ENCODE measurements at regions not wholly inside any gene's neighbourhood (a gene's known extent, or its start where the extent isn't known, plus 50 kb on each side); places are given as distances from the start of the nearest gene placed in this dataset.

DNA sequence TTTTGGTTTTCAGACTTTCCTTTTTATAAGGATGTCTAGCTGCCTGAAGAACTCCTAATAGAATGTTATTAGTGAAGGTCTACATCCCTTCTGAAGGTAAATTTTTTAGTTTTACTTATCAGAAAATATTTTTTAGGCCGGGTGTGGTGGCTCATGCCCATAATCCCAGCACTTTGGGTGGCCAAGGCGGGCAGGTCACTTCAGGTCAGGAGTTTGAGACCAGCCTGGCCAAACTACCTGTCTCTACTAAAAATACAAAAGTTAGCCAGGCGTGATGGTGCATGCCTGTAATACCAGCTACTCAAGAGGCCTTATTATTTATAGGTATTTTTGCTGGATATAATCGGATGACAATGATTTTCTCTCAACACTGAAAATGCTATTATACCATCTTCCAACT lies 181.9 kb upstream of the KCNK2 start:
- DNase-seq (ENCODE audit: low spot score): no peak
- Mint-ChIP-seq H3K4me3 (no peak overlapping the region), H3K4me1 (ENCODE audit: low read depth in 2 of 2) (no peaks in the 10 kb centered on the region), H3K9me3 (peaks cover 4% of the 10 kb centered on the region), H3K36me3 (no peaks in the 10 kb centered on the region), H3K27ac (no peak overlapping the region), H3K27me3 (no peaks in the 10 kb centered on the region)
- ATAC-seq: no peak

DNA sequence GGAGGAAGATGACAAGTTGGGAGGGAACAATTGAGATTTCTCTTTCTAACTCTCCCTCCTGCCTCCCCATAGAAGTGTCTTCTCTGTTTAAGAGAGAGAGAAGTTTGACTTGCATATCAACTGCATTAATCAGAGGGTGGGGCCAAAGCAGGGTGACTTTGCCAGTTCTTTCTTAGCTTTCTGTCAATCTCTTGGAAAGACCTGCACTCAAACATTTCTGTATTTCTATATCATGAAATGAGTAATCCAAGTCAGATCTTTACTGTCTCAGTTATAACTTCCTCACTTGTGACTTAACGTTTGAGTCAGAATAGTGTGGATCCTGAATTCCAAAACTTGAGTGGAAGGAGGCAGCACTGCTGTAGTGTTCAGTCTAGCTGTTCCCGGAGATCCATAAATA lies 180.8 kb upstream of the KCNK2 start:
- DNase-seq (ENCODE audit: low spot score) (no peak), ATAC-seq (no peak)
- Mint-ChIP-seq H3K27me3 (no peaks in the 10 kb centered on the region), H3K27ac (no peak overlapping the region), H3K9me3 (no peaks in the 10 kb centered on the region), H3K4me1 (ENCODE audit: low read depth in 2 of 2) (no peaks in the 10 kb centered on the region), H3K4me3 (no peak overlapping the region), H3K36me3 (no peaks in the 10 kb centered on the region)

DNA sequence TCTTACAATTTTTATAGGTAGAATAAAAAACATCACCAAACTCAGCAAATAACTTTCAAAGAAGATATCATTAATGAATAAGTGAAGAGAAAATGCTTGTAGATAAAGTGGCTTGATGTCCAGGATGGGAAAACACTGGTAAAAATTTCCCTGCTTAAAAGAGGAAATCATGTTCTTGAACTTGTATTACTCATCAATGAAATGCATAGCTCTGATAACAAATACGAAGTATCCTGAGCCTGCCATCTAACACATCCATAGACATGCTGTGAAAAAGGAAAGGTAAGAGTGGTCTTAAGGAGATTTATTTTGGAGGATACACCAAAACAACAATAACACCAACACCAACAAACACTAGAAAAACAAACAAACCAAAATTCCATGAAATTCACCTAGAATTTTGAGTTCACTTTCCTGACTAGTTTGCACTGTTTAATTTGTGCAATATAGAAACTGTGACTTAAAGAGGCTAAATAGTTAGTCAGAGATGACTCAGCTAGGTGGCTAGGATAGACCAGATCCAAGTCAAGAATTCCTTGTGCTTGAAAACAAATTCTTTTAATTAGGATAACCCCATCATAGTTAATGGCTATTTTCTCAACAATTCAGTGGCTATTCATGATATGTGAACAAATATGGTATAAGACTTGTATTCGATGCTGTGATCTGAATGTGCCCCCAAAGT lies 179.8 kb upstream of the KCNK2 start:
- Mint-ChIP-seq H3K27ac (no peak overlapping the region), H3K4me1 (ENCODE audit: low read depth in 2 of 2) (no peaks in the 10 kb centered on the region), H3K27me3 (no peaks in the 10 kb centered on the region), H3K4me3 (no peak overlapping the region), H3K36me3 (no peaks in the 10 kb centered on the region), H3K9me3 (peaks cover 5% of the 10 kb centered on the region)
- DNase-seq (ENCODE audit: low spot score): no peak
- no peak for ATAC-seq

DNA sequence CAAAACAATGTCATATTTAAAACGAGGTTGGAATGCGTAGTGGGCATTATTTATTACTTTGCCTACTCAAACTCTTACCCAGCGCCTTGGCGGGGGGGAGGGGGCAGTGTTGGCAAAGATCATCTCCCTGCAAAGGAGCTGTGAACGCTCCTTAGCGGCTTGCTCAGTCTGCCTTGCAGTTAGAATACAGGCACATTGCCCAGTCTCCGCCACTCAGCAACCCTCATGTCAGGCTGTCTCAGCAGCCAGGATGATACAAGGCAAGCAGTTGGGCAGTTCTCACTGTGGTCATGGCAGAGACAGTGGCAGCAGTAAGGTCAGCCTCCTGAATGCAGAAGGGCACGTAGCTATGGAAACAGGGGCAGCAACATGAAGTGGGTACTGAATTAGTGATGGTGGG lies 170.4 kb upstream of the KCNK2 start:
- peaks cover 7% of the 10 kb centered on the region for H3K9me3 Mint-ChIP-seq
- no peak overlapping the region for H3K4me3 Mint-ChIP-seq
- H3K4me1 Mint-ChIP-seq (ENCODE audit: low read depth in 2 of 2): no peaks in the 10 kb centered on the region
- no peaks in the 10 kb centered on the region for H3K36me3 Mint-ChIP-seq
- no peaks in the 10 kb centered on the region for H3K27me3 Mint-ChIP-seq
- ATAC-seq (no peak), DNase-seq (ENCODE audit: low spot score) (no peak)
- no peak overlapping the region for H3K27ac Mint-ChIP-seq

DNA sequence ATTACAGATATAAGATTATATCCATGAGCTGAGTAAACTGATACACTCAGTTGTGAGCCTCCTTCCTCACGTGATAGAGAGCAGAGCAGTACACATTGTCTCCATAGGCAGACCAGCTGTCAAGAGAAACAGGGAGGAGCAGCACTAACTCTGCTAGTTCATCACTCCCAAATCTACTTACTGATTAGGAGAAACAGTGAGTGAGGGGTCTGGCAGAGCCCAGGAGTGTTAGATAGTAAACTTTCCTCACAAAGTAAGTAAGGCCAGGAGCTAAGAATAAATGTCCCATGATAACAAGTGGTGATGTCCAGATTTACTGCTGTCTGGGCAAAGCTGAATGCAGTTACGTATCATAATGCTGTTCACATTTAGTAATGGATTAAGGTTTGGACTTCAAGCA lies 168.6 kb upstream of the KCNK2 start:
- H3K27ac Mint-ChIP-seq: no peak overlapping the region
- no peaks in the 10 kb centered on the region for H3K36me3 Mint-ChIP-seq
- H3K27me3 Mint-ChIP-seq: no peaks in the 10 kb centered on the region
- no peak for DNase-seq (ENCODE audit: low spot score)
- H3K4me3 Mint-ChIP-seq: no peak overlapping the region
- no peak for ATAC-seq
- peaks cover 1% of the 10 kb centered on the region for H3K9me3 Mint-ChIP-seq
- no peaks in the 10 kb centered on the region for H3K4me1 Mint-ChIP-seq (ENCODE audit: low read depth in 2 of 2)

DNA sequence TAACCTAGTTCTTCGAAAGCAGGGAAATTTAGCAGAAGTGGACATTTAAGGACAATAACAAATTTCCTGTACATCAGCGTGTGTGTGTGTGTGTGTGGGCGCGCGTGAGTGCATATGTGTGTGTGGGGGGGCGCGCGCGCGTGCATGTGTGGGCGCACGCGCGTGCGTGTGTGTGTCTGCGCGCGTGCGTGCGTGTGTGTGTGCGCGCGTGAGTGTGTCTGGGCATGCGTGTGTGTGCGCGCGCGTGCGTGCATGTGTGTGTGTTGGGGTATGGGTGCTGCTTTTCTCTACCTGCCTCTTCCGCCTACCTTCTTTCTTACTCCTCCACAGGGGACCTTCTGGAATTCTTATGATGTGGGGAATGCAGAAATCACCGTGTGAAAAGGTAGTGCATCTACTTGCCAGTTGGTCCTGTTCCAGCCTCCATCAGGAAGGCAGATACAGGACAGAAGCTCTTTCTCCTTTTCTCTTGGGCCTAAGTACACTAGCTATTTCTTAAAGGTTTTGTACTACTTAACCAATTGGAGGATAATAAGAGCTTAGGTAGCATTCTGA lies 165.4 kb upstream of the KCNK2 start:
- H3K9me3 Mint-ChIP-seq: peaks cover 6% of the 10 kb centered on the region
- H3K4me1 Mint-ChIP-seq (ENCODE audit: low read depth in 2 of 2): no peaks in the 10 kb centered on the region
- H3K27me3 Mint-ChIP-seq: no peaks in the 10 kb centered on the region
- H3K27ac Mint-ChIP-seq: no peak overlapping the region
- ATAC-seq (no peak), DNase-seq (ENCODE audit: low spot score) (no peak)
- H3K4me3 Mint-ChIP-seq: no peak overlapping the region
- H3K36me3 Mint-ChIP-seq: no peaks in the 10 kb centered on the region

DNA sequence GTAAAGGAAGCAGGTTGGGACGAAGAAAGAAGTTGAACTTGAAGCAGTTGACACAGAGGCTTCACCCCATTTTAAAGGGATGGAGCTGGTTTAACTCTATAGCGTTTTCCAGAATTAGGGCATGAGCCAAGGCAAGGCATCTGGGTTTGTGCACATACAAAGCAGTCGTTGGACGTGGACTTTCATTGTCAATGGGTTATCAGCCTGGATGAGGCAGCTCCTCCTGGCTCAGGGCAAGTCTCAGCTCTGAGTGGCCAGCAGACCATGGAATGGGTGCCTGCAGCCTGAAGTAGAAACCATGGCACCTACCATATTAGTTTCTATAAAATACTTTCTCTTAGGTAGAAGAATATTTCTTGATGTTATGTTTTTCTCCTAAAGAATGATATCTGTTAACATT lies 163.8 kb upstream of the KCNK2 start:
- Mint-ChIP-seq H3K36me3 (no peaks in the 10 kb centered on the region), H3K4me1 (ENCODE audit: low read depth in 2 of 2) (no peaks in the 10 kb centered on the region), H3K27ac (no peak overlapping the region), H3K9me3 (peaks cover 6% of the 10 kb centered on the region), H3K27me3 (no peaks in the 10 kb centered on the region), H3K4me3 (no peak overlapping the region)
- no peak for ATAC-seq
- no peak for DNase-seq (ENCODE audit: low spot score)

DNA sequence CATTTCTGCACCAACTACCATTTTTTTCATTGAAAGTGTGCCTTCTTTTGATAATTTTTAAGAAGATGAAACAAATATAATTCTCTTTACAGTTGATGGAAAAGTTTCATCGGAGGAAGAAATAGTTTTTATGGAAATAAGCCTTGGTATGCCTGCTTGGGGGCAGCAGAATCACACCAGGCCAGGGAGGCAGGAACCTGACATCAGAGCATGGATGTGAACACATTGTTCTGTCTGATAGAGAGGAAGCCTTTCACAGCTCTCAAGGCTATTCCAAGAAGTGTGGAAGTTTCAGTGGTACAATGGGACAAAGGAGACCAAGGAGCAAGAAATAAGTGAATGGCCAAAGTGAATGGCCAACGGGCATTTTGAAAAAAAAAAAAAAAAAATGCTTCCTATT lies 162.2 kb upstream of the KCNK2 start:
- no peak overlapping the region for H3K27ac Mint-ChIP-seq
- no peaks in the 10 kb centered on the region for H3K4me1 Mint-ChIP-seq (ENCODE audit: low read depth in 2 of 2)
- peaks cover 6% of the 10 kb centered on the region for H3K9me3 Mint-ChIP-seq
- H3K27me3 Mint-ChIP-seq: no peaks in the 10 kb centered on the region
- no peaks in the 10 kb centered on the region for H3K36me3 Mint-ChIP-seq
- H3K4me3 Mint-ChIP-seq: no peak overlapping the region
- no peak for ATAC-seq
- DNase-seq (ENCODE audit: low spot score): no peak

DNA sequence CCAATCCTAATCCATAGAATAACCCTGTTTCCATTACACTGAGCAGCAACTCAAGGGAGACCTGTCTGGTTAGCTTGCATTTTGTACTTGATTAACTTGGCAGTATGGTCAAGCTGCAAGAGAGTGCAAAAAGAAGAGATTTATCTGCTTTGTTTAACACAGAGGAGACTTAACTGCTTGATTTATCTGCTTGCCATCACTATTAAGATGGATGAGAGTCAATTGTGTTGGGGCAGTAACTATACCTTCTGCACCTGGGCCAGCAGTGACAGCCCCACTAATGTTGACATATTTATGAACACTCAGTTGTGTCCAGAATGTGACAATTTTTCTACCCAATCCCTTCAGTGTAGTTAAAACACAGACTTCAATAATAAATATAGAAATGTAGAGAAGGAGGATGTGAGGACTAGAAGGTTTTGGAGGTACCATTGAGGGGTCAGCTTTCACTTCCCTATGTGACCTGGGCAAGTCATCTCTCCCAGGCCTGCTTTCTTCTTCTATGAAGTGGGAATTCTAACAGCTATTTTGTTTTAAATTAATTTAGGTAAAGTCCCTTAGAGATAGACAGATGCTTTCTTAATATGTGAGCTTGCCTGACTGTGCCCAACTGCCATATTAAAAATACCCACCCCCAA lies 159.1 kb upstream of the KCNK2 start:
- Mint-ChIP-seq H3K4me3 (no peak overlapping the region), H3K36me3 (no peaks in the 10 kb centered on the region), H3K9me3 (peaks cover 6% of the 10 kb centered on the region), H3K27ac (no peak overlapping the region), H3K27me3 (no peaks in the 10 kb centered on the region), H3K4me1 (ENCODE audit: low read depth in 2 of 2) (no peaks in the 10 kb centered on the region)
- ATAC-seq (no peak), DNase-seq (ENCODE audit: low spot score) (no peak)

DNA sequence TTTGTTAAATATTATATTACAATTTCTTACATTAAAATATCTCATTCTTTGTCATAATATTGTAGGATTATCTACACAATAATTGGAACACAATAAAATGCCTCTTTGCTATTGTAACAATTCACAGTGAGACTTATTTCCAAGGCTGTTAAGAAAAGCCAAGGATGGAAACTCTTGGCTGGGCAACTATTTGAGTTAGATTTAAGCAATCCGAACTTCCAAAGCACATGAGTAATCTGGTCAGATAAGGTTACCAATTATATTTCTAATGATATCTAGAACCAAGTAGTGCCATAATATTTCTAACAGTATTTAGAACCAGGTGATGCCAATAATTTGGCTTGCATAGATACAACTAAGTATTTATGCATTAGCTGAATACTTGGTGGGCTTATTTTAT lies 154.7 kb upstream of the KCNK2 start:
- Mint-ChIP-seq H3K27me3 (no peaks in the 10 kb centered on the region), H3K4me3 (no peak overlapping the region), H3K4me1 (ENCODE audit: low read depth in 2 of 2) (no peaks in the 10 kb centered on the region), H3K27ac (no peak overlapping the region), H3K9me3 (no peaks in the 10 kb centered on the region), H3K36me3 (no peaks in the 10 kb centered on the region)
- no peak for ATAC-seq
- no peak for DNase-seq (ENCODE audit: low spot score)

DNA sequence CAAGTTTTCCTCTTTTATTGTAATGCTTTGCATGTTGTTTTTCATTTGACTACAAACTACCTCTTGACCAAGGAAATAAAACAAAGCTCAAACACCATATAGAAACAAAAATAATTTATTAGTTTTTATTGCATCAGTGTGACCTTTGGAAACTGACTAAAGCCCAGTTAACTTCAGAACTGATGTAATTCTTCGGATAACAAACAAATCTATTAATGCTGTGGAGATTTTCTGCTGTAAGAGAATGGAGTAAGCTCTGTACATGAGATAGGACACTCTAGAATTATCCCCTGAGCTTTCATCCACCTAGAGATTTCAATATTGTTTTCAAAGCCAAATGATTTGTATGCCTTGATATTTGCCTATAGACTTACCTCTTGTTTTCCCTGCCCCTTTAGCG lies 154.0 kb upstream of the KCNK2 start:
- Mint-ChIP-seq H3K36me3 (no peaks in the 10 kb centered on the region), H3K9me3 (no peaks in the 10 kb centered on the region), H3K4me3 (no peak overlapping the region), H3K27ac (no peak overlapping the region), H3K4me1 (ENCODE audit: low read depth in 2 of 2) (no peaks in the 10 kb centered on the region), H3K27me3 (no peaks in the 10 kb centered on the region)
- ATAC-seq (no peak), DNase-seq (ENCODE audit: low spot score) (no peak)

DNA sequence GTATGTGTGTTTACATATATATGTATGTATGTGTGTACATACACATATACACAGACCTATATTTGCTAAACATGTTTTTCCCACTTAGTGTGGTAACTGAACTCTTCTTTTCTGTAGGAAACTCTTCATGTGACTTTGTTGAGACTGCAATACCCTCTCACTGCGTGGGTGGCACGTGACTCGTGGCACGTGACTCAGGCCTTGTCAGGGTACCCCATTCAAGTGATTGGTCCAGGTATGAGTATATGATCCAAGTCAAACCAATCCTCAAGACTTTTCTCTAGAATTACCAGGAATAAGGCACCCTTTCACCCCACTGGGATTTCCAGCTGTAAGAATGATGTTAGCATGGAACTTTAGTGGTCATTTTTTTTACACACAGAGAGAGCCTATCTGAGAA lies 149.2 kb upstream of the KCNK2 start:
- DNase-seq (ENCODE audit: low spot score): no peak
- H3K27ac Mint-ChIP-seq: no peak overlapping the region
- H3K27me3 Mint-ChIP-seq: no peaks in the 10 kb centered on the region
- H3K36me3 Mint-ChIP-seq: no peaks in the 10 kb centered on the region
- no peaks in the 10 kb centered on the region for H3K4me1 Mint-ChIP-seq (ENCODE audit: low read depth in 2 of 2)
- H3K9me3 Mint-ChIP-seq: no peaks in the 10 kb centered on the region
- H3K4me3 Mint-ChIP-seq: no peak overlapping the region
- no peak for ATAC-seq

DNA sequence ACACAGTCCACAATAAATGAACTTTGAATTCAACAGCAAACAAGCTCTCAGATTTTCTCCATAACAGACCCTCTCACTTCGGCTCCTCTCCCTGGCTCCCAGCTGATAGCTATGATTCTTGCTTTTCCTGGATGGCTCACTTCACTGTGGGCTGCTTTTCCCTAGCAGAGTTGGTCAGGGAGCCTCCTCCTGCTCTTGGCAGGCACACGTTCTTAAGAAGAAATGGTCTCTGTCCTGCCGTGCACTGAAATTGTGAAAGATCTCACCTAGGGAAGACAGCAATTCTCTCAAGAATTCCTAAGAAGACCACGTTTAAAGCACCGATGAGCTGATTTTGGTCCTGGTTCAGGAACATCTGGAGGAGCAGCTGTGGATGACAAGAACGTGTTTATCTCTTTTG lies 148.5 kb upstream of the KCNK2 start:
- Mint-ChIP-seq H3K36me3 (no peaks in the 10 kb centered on the region), H3K27me3 (no peaks in the 10 kb centered on the region), H3K9me3 (no peaks in the 10 kb centered on the region), H3K4me3 (no peak overlapping the region), H3K4me1 (ENCODE audit: low read depth in 2 of 2) (no peaks in the 10 kb centered on the region), H3K27ac (no peak overlapping the region)
- no peak for ATAC-seq
- DNase-seq (ENCODE audit: low spot score): no peak

DNA sequence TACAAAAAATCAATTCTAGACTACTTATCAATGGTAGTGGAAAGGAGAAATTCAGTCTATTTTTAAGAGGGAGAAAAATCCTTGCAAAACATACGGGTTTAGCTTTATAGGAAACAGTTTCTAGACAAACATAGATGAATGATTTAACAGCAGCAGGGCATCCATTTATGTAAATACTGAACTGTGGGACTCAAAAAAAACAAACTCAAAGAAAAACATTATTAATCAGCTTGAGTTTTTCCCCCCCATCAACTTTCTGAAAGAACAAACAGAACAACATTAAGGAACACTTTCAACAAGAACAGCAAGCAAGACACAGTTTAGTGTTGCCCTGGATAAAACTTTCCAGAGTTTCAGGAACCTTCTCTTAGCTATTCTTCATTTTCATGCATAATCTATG lies 147.3 kb upstream of the KCNK2 start:
- ATAC-seq: no peak
- no peak for DNase-seq (ENCODE audit: low spot score)
- Mint-ChIP-seq H3K4me3 (no peak overlapping the region), H3K36me3 (no peaks in the 10 kb centered on the region), H3K4me1 (ENCODE audit: low read depth in 2 of 2) (no peaks in the 10 kb centered on the region), H3K27me3 (no peaks in the 10 kb centered on the region), H3K27ac (no peak overlapping the region), H3K9me3 (no peaks in the 10 kb centered on the region)

DNA sequence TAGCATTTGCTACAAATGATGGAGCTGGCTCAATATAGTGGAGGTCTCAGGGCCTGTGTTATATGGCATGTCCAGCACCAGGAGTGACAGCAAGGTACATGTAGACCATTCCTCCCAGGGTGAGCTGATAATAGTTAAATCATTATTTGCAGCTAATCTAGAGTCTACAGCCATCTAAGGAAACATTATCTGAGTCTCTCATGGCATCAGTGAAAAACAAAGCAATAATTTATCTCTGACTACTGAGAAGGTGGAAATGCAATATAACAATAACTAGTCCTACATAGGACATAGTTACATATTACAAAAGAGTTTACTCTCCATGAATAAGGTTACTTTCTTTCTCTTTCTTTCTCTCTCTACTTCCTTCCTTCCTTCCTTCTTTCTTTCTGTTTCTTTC lies 143.4 kb upstream of the KCNK2 start:
- no peak for ATAC-seq
- no peaks in the 10 kb centered on the region for H3K27me3 Mint-ChIP-seq
- no peak overlapping the region for H3K27ac Mint-ChIP-seq
- no peaks in the 10 kb centered on the region for H3K4me1 Mint-ChIP-seq (ENCODE audit: low read depth in 2 of 2)
- no peaks in the 10 kb centered on the region for H3K36me3 Mint-ChIP-seq
- no peak for DNase-seq (ENCODE audit: low spot score)
- peaks cover 10% of the 10 kb centered on the region for H3K9me3 Mint-ChIP-seq
- H3K4me3 Mint-ChIP-seq: no peak overlapping the region
